ENCODE measurements at regions not wholly inside any gene's neighbourhood (a gene's known extent, or its start where the extent isn't known, plus 50 kb on each side); places are given as distances from the start of the nearest gene placed in this dataset.

DNA sequence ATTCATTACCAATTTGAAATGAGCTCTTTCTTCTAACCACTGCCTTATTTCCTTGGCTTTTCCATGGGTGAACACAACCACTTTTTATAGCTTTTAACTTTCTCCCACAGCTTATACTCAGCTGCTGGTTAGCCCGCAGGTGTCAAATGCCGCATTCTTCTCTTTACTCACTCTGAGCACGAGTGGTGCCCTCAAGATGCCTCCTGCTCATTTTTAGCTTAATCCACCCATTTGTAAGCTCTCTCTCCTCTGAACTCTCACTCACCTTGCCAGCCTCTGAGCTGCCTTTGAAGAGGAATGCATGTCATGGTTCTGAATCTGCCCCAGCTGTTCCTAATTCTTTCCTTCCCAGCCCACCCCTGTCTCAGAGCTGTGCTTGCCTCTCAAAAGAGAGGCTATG lies 449.4 kb upstream of the PRICKLE1 start:
- Histone ChIP-seq H3K4me1 (ENCODE audit: control insufficient read depth, extremely low read depth, insufficient read depth, low read length) (no peaks in the 10 kb centered on the region), H3K9ac (ENCODE audit: control insufficient read depth, extremely low read depth, insufficient read depth, low read length) (no peak overlapping the region), H3K9me3 (ENCODE audit: control insufficient read depth, low read depth, low read length) (no peaks in the 10 kb centered on the region), H3K27me3 (ENCODE audit: control insufficient read depth, extremely low read depth, insufficient read depth, low read length) (no peaks in the 10 kb centered on the region), H3K27ac (ENCODE audit: control insufficient read depth, insufficient read depth, low read length) (no peak overlapping the region), H3K4me3 (ENCODE audit: control insufficient read depth in 2 of 3, extremely low read depth in 1 of 3, insufficient read depth in 2 of 3, low read depth in 1 of 3, low read length in 3 of 3) (no peak overlapping the region), H3K4me2 (ENCODE audit: control insufficient read depth, extremely low read depth, insufficient read depth, low read depth, low read length) (no peak overlapping the region), H4K20me1 (ENCODE audit: control insufficient read depth, extremely low read depth, insufficient read depth, low read length) (no peaks in the 10 kb centered on the region), H3K79me2 (ENCODE audit: control insufficient read depth, insufficient read depth, low read length) (no peaks in the 10 kb centered on the region), H2AFZ (ENCODE audit: control insufficient read depth, low read length) (no peak overlapping the region), H3K9me1 (ENCODE audit: control insufficient read depth, extremely low read depth, insufficient read depth, low read length) (no peaks in the 10 kb centered on the region), H3K36me3 (ENCODE audit: control insufficient read depth in 2 of 2, extremely low read depth in 1 of 2, insufficient read depth in 2 of 2, low read length in 2 of 2) (no peaks in the 10 kb centered on the region)
- FAIRE-seq (no peak), DNase-seq (ENCODE audit: low read depth, low spot score) (no peak)
- dilution Hi-C loops (cut with MboI; ENCODE audit: extremely low pct_ligation_motif_present, low sequenced_read_pairs): no loop called here
- no peak for TF ChIP-seq EZH2 (IDR thresholded peaks at IDR 0.05; ENCODE audit: low read length)
- TF ChIP-seq, protein P1, sequence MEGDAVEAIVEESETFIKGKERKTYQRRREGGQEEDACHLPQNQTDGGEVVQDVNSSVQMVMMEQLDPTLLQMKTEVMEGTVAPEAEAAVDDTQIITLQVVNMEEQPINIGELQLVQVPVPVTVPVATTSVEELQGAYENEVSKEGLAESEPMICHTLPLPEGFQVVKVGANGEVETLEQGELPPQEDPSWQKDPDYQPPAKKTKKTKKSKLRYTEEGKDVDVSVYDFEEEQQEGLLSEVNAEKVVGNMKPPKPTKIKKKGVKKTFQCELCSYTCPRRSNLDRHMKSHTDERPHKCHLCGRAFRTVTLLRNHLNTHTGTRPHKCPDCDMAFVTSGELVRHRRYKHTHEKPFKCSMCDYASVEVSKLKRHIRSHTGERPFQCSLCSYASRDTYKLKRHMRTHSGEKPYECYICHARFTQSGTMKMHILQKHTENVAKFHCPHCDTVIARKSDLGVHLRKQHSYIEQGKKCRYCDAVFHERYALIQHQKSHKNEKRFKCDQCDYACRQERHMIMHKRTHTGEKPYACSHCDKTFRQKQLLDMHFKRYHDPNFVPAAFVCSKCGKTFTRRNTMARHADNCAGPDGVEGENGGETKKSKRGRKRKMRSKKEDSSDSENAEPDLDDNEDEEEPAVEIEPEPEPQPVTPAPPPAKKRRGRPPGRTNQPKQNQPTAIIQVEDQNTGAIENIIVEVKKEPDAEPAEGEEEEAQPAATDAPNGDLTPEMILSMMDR (optimal IDR thresholded peaks at IDR 0.05 in 1 of 3, IDR thresholded peaks at IDR 0.05 in 1 of 3, conservative IDR thresholded peaks at IDR 0.05 in 1 of 3; ENCODE audit: extremely low read depth in 1 of 3, insufficient read depth in 2 of 3, low read length in 3 of 3): no peak

DNA sequence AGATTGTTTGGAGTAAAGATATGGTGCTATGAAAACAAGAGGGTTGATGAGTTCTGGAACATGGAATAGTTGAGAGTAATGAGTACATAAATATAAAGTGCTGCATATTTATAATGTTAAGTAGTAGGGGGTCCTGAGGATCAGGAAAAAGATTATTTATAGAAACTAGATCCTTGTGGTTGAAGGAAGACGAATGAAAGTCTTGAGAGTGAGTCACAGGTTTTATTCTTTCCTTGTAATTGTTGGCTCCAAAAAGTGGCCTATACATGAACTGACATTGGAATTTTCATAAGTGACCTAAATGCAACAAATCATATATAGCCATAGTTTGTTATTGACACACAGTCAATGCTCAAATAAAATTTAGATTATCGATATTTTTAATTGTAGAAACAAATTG lies 440.4 kb upstream of the PRICKLE1 start:
- no peak overlapping the region for H3K4me3 ChIP-seq (ENCODE audit: control insufficient read depth in 2 of 3, extremely low read depth in 1 of 3, insufficient read depth in 2 of 3, low read depth in 1 of 3, low read length in 3 of 3)
- H3K27ac ChIP-seq (ENCODE audit: control insufficient read depth, insufficient read depth, low read length): no peak overlapping the region
- no peaks in the 10 kb centered on the region for H3K27me3 ChIP-seq (ENCODE audit: control insufficient read depth, extremely low read depth, insufficient read depth, low read length)
- no peaks in the 10 kb centered on the region for H4K20me1 ChIP-seq (ENCODE audit: control insufficient read depth, extremely low read depth, insufficient read depth, low read length)
- H3K36me3 ChIP-seq (ENCODE audit: control insufficient read depth in 2 of 2, extremely low read depth in 1 of 2, insufficient read depth in 2 of 2, low read length in 2 of 2): no peaks in the 10 kb centered on the region
- no peaks in the 10 kb centered on the region for H3K9me1 ChIP-seq (ENCODE audit: control insufficient read depth, extremely low read depth, insufficient read depth, low read length)
- no peak for DNase-seq (ENCODE audit: low read depth, low spot score)
- no peaks in the 10 kb centered on the region for H3K79me2 ChIP-seq (ENCODE audit: control insufficient read depth, insufficient read depth, low read length)
- FAIRE-seq: no peak
- H2AFZ ChIP-seq (ENCODE audit: control insufficient read depth, low read length): no peak overlapping the region
- TF ChIP-seq, protein P1 (optimal IDR thresholded peaks at IDR 0.05 in 1 of 3, IDR thresholded peaks at IDR 0.05 in 1 of 3, conservative IDR thresholded peaks at IDR 0.05 in 1 of 3; ENCODE audit: extremely low read depth in 1 of 3, insufficient read depth in 2 of 3, low read length in 3 of 3): no peak
- TF ChIP-seq EZH2 (IDR thresholded peaks at IDR 0.05; ENCODE audit: low read length): no peak
- H3K4me1 ChIP-seq (ENCODE audit: control insufficient read depth, extremely low read depth, insufficient read depth, low read length): peaks cover 3% of the 10 kb centered on the region
- no peaks in the 10 kb centered on the region for H3K9me3 ChIP-seq (ENCODE audit: control insufficient read depth, low read depth, low read length)
- dilution Hi-C loops (cut with MboI; ENCODE audit: extremely low pct_ligation_motif_present, low sequenced_read_pairs): no loop called here
- no peak overlapping the region for H3K4me2 ChIP-seq (ENCODE audit: control insufficient read depth, extremely low read depth, insufficient read depth, low read depth, low read length)
- H3K9ac ChIP-seq (ENCODE audit: control insufficient read depth, extremely low read depth, insufficient read depth, low read length): no peak overlapping the region

Measured in keratinocyte (primary cell).